ENCODE measurements at regions not wholly inside any gene's neighbourhood (a gene's known extent, or its start where the extent isn't known, plus 50 kb on each side); places are given as distances from the start of the nearest gene placed in this dataset.
"Not testable (repeated sequence)": the region's sequence is repeated elsewhere in the genome, so short reads cannot be mapped to it uniquely, and the experiment has no call there.

GRCh38 chr3:194264631-194265504 is 86.3 kb downstream of the CPN2 start:
- not testable (repeated sequence) for H3K4me3 ChIP-seq (ENCODE audit: low read depth, low read length)

DNA sequence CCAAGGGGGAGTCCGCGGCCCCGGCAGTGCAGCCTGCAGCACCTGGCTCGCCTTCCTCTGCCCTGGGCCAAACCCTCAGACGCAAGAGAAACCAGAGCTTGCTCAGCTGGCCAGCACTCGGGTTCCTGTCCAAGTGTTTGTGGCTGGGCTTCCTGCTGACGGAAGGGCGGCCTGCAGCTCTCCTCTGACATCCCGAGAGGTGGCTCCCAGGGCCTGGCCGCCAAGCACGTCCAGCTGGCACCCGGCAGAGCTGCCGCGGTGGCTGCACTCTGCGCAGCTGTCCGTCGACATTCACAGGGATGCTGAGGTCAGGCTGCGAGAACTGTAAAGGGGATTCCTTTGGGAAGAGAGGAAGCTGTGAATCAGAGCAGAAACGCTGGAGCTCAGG is 85.6 kb downstream of the CPN2 start:
- H3K4me3 ChIP-seq (ENCODE audit: low read depth, low read length) = no peak overlapping the region

- H3K4me3 ChIP-seq (ENCODE audit: low read depth, low read length) = no peak overlapping the region
These were observed 84.8 kb downstream of the CPN2 start for GRCh38 chr3:194265996-194266964.

GRCh38 chr3:194267744-194268653 is 83.1 kb downstream of the CPN2 start:
- H3K4me3 ChIP-seq (ENCODE audit: low read depth, low read length) = no peak overlapping the region

- H3K4me3 ChIP-seq (ENCODE audit: low read depth, low read length) = no peak overlapping the region
These were observed 82.2 kb downstream of the CPN2 start for GRCh38 chr3:194268654-194269512.

- H3K4me3 ChIP-seq (ENCODE audit: low read depth, low read length) = no peak overlapping the region
These were observed 81.5 kb downstream of the CPN2 start for GRCh38 chr3:194269610-194270145.

- no peak overlapping the region for H3K4me3 ChIP-seq (ENCODE audit: low read depth, low read length)
These were observed 80.3 kb downstream of the CPN2 start for GRCh38 chr3:194270627-194271459.

- no peak overlapping the region for H3K4me3 ChIP-seq (ENCODE audit: low read depth, low read length)
These were observed 79.6 kb downstream of the CPN2 start for GRCh38 chr3:194271460-194272035.

DNA sequence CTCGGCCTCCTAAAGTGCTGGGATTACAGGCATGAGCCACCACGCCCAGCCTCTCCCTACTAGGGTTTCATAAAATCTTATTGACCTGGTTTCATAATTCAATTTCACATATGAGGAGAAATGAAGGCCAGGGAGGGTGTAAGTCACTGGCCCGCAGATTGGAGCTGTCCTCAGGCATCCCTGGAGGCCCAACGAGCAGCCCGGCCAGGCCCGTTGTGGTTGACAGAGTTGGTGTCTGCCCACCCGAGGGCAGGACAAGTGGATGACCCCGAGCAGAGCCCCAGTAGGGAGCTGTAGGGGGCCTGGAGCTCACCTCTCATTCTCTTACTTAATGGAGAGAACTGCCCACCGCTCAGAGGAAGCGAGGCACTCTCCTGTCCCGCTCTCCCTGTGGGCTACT is 78.9 kb downstream of the CPN2 start:
- no peak overlapping the region for H3K4me3 ChIP-seq (ENCODE audit: low read depth, low read length)

DNA sequence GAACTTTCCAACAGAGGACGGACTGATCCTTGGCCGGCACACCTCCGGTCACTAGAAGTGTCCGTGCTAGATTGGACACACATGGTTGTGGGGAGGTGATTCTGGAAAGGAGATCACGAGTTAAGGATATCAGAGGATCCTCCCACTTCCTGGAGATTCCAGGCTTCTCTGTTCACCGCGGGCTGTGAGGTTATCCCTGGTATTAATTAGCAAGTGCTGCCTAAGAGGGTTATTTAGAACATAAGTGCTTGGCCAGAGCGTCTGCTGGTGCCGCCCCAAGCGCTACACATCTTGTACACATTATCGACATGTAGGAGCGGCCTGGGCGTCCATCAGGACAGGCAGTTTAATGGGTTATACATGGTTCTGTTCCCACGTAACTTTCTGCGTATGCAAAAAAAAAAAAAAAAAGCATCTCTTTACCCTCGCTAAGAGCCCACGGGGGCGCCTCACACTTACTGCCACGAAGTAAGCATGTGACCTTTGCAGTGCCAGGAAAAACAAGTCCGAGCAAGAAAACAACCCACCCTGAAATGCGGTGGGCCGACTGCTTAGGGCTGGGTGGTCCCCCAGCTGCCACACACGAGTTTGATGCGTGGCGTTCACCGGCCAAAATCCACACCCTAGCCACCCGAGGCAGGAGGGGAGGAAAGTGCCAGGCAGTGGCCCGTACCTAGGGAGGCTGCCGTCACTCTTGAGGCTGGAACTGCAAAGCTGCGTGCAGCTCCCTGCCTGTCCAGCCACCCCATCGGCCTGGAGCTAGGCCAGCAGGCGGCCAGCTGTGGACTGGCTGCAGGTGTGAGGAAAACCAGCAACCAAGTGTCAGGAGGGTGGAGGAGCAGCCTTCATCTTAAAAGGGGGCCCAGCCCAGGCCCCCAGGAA is 78.0 kb downstream of the CPN2 start:
- H3K4me3 ChIP-seq (ENCODE audit: low read depth, low read length) = no peak overlapping the region

- no peak overlapping the region for H3K4me3 ChIP-seq (ENCODE audit: low read depth, low read length)
These were observed 77.3 kb downstream of the CPN2 start for GRCh38 chr3:194273743-194274310.

GRCh38 chr3:194274424-194275085 is 76.6 kb downstream of the CPN2 start:
- no peak overlapping the region for H3K4me3 ChIP-seq (ENCODE audit: low read depth, low read length)

- no peak overlapping the region for H3K4me3 ChIP-seq (ENCODE audit: low read depth, low read length)
These were observed 75.8 kb downstream of the CPN2 start for GRCh38 chr3:194275291-194275690.

GRCh38 chr3:194275721-194276120 is 75.4 kb downstream of the CPN2 start:
- H3K4me3 ChIP-seq (ENCODE audit: low read depth, low read length) = no peak overlapping the region

- H3K4me3 ChIP-seq (ENCODE audit: low read depth, low read length) = no peak overlapping the region
These were observed 74.4 kb downstream of the CPN2 start for GRCh38 chr3:194276768-194277103.

- no peak overlapping the region for H3K4me3 ChIP-seq (ENCODE audit: low read depth, low read length)
These were observed 73.9 kb downstream of the CPN2 start for GRCh38 chr3:194277104-194277785.
